ENCODE measurements at regions not wholly inside any gene's neighbourhood (a gene's known extent, or its start where the extent isn't known, plus 50 kb on each side); places are given as distances from the start of the nearest gene placed in this dataset.

- TF ChIP-seq CTCF (IDR thresholded peaks at IDR 0.05; ENCODE audit: insufficient read depth, low read length, missing control alignments): no peak
- H3K4me3 ChIP-seq (ENCODE audit: low read depth, low read length): no peak overlapping the region
- ChIA-PET CTCF (interaction anchor here (1.3 kb wide), 1 partner anchor 12 kb away, joined by 3 read pairs; no protein-coding TSS in a partner anchor), POLR2A (no interaction called here)
- no peak for DNase-seq (ENCODE audit: low read depth, low spot score)
These were observed 79.0 kb downstream of the RTL9 start for GRCh38 chrX:110437686-110438085.

- H3K4me3 ChIP-seq (ENCODE audit: low read depth, low read length): no peak overlapping the region
- POLR2A ChIA-PET: no interaction called here
- no peak for TF ChIP-seq CTCF (IDR thresholded peaks at IDR 0.05; ENCODE audit: insufficient read depth, low read length, missing control alignments)
- no peak for DNase-seq (ENCODE audit: low read depth, low spot score)
- CTCF ChIA-PET: interaction anchor here (1.4 to 2.8 kb wide), 2 partner anchors 9 to 408 kb away, joined by 3 to 13 read pairs; no protein-coding TSS in a partner anchor
These were observed 81.6 kb downstream of the RTL9 start for GRCh38 chrX:110440016-110440805.

GRCh38 chrX:110442635-110443034, 84.0 kb downstream of the RTL9 start:
- DNase-seq (ENCODE audit: low read depth, low spot score): no peak
- peak; percentile 35 for TF ChIP-seq CTCF (IDR thresholded peaks at IDR 0.05; ENCODE audit: insufficient read depth, low read length, missing control alignments)
- H3K4me3 ChIP-seq (ENCODE audit: low read depth, low read length): no peak overlapping the region
- ChIA-PET POLR2A (no interaction called here), CTCF (interaction anchor here (1.8 to 2.8 kb wide), 2 partner anchors 282 to 406 kb away, joined by 5 to 13 read pairs; no protein-coding TSS in a partner anchor)

- H3K4me3 ChIP-seq (ENCODE audit: low read depth, low read length): no peak overlapping the region
- TF ChIP-seq CTCF (IDR thresholded peaks at IDR 0.05; ENCODE audit: insufficient read depth, low read length, missing control alignments): no peak
- CTCF ChIA-PET: interaction anchor here (2.3 to 9.6 kb wide), 2 partner anchors 287 to 402 kb away, joined by 5 to 111 read pairs; no protein-coding TSS in a partner anchor
- POLR2A ChIA-PET: no interaction called here
- no peak for DNase-seq (ENCODE audit: low read depth, low spot score)
These were observed 86.3 kb downstream of the RTL9 start for GRCh38 chrX:110444996-110445395.

GRCh38 chrX:110448459-110448858, 89.8 kb downstream of the RTL9 start:
- no peak for TF ChIP-seq CTCF (IDR thresholded peaks at IDR 0.05; ENCODE audit: insufficient read depth, low read length, missing control alignments)
- CTCF ChIA-PET: interaction anchor here (1.5 to 9.6 kb wide), 3 partner anchors 8 to 404 kb away, joined by 3 to 111 read pairs (median 4); no protein-coding TSS in a partner anchor
- H3K4me3 ChIP-seq (ENCODE audit: low read depth, low read length): no peak overlapping the region
- POLR2A ChIA-PET: no interaction called here
- DNase-seq (ENCODE audit: low read depth, low spot score): no peak

GRCh38 chrX:110449312-110449711, 90.7 kb downstream of the RTL9 start:
- POLR2A ChIA-PET: no interaction called here
- no peak for DNase-seq (ENCODE audit: low read depth, low spot score)
- no peak for TF ChIP-seq CTCF (IDR thresholded peaks at IDR 0.05; ENCODE audit: insufficient read depth, low read length, missing control alignments)
- no peak overlapping the region for H3K4me3 ChIP-seq (ENCODE audit: low read depth, low read length)
- CTCF ChIA-PET: interaction anchor here (1.3 to 9.6 kb wide), 5 partner anchors 9 to 403 kb away, joined by 3 to 111 read pairs (median 4); no protein-coding TSS in a partner anchor
